HG03354 (cell line): ENCODE measurements at regions not wholly inside any gene's neighbourhood (a gene's known extent, or its start where the extent isn't known, plus 50 kb on each side); places are given as distances from the start of the nearest gene placed in this dataset.
"Not testable (repeated sequence)": the region's sequence is repeated elsewhere in the genome, so short reads cannot be mapped to it uniquely, and the experiment has no call there.

Experiments used
- ATAC-seq: cut with Tn5 transposase; IDR thresholded peaks from one replicate; pipeline ENCODE4 v1.9.1; 2021; ENCODE audit warnings: mild to moderate bottlenecking; ENCODE audit not compliant: unreplicated experiment, poor library complexity, severe bottlenecking

DNA sequence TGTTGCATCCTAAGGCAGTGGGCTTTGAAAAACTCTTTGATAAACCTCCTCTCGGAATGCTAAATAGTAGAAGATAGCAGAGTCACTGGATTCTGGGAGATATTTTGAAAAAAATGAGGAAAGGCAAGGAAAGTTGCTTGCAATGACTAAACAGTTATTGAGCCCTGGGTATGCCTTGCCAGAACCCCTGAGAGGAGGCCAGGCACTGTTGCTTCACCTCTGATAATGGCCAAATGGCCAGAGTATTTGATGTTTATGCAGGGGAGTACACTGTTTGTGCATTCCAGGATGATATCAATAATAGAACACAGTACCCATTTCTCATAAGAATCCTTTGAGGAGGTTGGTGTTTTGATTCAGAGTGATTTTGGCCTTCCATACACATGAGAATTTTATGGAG lies 935.1 kb upstream of the WWC1 start:
- no peak for ATAC-seq

DNA sequence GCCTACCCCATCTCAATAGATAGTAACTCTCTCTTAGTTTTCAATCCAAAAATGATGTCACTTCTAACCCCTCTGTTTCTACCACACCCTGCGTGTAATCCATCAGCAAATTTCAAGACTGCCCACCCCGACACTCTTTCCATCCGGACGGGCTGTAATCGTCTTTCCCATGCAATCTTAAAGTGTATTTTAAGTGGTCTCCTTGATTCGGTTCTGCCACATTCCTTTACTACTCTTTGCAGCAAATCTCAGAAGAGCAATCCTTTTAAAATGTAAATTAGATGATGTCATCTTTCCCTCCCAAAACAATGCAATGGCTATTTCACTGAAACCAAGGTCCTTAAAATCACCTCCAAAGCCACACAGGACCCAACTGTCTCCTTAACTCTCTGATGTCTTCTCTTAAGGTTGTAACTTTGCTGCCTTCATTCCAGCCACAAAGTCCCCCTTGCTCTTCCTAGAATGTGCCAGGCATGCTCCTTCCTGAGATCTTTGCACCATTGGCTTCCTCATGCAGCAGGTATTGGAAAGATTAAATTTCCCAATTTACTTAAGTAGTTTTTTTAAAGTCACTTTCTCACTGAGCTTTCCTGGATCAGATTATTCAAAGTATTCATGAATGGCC lies 932.5 kb upstream of the WWC1 start:
- no peak for ATAC-seq

DNA sequence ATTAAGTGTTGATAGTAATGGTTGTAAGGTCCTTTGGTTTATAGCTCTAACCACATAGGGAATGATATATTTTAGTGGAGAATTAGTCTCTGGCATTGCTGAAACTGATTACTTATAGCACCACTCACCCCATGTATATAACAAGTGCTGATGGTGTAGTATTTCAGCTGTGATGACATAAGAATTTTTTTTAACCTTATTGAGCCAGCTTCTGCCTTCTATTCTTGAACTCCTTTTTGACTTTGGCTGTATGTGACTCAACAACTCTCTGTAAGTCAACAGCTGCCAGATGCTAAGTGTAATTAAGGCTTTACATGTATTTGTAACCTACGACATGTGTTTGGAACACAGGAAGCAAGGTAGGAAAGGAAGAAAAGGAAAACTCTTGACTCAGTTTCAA lies 929.6 kb upstream of the WWC1 start:
- no peak for ATAC-seq

DNA sequence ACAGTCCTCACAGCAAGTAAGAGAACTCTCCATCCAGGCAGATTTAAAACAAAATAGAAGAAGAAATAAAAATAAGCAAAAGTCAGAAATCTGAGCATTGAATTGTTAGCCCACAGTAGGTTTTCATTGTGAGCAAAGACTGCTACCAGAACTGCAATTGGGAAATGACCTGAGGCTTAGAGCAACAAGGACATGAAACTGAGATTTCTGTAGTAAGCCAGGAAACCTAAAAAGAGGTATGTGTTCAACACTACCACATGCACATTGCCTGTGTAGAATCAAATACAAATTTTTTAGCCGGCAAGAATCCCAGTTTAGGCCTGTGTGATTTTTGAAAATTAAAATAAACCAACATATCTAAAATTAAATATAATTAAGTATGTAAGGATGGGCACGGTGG lies 928.4 kb upstream of the WWC1 start:
- no peak for ATAC-seq

DNA sequence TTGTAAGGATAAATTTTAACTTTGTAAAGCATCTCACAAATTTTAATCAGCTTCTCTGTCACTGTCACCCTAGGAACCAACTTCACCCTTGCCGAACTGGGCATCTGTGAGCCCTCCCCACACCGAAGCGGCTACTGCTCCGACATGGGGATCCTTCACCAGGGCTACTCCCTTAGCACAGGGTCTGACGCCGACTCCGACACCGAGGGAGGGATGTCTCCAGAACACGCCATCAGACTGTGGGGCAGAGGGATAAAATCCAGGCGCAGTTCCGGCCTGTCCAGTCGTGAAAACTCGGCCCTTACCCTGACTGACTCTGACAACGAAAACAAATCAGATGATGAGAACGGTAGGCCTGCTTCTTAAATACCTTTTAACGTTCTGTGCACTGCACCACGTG lies 916.3 kb upstream of the WWC1 start:
- no peak for ATAC-seq

DNA sequence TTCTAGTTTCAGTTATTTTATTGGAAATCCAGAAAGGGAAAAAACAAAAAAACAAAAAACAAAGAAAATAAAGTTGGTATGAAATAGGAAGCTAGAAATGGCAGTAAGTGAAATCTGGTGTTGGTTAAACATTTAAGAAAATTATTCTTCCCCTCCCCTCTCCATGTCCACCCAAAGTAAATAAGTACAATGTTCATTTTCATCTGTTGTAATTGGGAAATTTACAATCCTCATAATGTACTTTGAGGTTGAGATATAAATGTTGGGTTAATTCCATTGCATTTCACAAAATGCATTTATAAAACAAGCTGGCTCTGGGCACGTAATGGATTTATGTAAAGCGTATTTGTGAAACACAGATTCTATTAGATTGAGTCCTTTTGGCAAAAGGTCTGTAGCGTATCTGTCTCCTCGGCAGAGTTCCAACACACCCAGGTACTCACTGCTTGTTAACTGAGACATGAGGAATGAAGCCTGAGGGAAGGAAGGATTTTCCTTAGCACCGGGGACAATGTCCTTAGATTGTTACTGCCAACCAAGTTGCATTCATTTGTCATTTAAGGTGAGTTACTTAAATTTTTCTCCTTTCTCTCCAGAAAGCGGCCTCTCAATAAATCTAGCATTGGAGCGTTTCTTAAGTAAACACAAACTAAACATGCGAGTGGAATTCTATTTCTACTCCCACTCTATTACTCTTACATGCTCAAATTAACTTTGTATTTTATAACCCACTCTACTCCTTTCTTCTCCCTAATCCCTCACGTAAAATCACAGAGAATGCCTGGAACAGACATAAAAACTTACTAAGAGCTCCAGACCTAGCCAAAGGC lies 912.3 kb upstream of the WWC1 start:
- ATAC-seq: no peak

DNA sequence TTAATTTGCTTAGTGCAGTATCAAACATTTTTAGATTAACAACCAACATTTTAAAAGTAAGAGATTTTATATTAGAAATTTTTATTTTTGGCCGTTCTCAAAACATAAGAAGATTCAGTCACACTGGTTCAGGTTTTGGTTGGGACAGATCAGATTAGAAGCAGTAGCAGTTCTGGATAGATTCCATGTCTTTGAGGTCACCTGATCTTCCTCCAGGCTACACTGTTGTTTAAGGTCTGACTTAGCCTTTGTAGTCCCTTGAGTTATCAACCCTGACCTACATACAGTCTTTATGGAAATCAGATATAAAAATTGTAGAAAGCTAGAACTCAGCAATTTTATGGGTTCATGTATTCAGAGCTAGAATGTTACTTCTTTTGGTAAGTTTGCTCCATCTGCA lies 910.0 kb upstream of the WWC1 start:
- no peak for ATAC-seq

DNA sequence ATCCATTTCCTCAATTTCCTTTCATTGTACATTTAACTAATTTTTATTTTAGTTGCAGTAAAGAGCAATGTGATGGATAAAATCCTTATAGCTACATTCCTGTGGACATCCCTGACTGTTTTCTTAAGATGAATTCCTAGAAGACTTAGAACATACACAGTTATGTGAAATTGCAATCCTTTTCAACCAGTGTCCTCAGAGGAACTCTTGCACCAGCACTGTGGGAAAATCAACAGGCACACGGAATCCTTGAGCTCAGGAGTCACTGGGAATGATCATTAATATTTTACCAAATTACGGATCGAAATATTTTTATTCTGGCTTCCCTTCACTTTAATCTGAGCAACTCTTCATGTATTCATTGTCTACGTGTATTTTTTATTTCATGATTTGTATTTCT lies 901.9 kb upstream of the WWC1 start:
- no peak for ATAC-seq

DNA sequence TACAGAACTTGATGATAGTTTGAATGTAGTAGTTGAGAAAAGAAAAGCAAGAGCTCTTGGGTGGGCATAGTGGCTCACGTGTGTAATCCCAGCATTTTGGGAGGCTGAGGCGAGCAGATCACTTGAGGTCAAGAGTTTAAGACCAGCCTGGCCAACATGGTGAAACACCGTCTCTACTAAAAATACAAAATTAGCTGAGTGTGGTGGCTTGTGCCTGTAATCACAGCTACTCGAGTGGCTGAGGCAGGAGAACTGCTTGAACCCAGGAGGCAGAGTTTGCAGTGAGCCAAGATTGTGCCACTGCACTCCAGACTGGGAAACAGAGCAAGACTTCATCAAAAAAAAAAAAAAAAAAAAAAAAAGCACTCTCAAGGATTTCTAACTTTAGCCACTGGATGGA lies 900.2 kb upstream of the WWC1 start:
- ATAC-seq: not testable (repeated sequence)

DNA sequence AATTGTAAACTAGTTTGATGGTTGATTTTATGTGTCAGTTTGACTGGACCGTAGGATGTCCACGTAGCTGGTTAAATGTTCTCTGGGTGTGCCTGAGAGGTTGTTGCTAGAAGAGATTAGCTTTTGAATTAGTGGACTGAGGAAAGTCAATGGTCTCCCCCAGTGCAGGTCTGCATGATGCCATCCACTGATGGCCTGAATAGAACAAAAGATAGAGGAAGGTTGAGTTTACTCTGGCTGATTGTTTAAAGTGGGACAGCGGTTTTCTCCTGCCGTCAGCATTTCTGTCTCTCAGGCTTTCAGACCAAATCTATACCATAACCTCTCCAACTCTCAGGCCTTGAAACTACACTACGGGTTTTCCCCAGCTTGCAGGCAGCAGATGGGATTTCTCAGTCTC lies 899.2 kb upstream of the WWC1 start:
- ATAC-seq: no peak

DNA sequence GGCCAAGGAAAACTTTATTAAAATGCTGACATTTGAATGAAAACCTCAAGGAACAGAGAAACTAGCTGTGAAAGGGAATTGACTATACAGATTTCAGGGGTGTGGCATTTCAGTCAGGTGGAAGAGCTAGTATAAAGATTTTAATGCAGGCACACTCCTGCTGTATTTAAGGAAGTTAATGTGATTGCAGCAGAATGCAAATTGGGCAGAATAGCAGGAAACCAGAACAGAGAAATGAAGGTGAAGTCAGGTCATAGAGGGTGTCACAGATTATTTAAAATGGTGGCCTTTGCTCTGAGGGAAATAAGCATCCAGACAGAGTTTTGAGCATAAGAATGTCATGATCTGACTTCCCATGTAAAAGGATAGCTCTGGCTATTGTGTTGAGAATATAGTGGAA lies 898.1 kb upstream of the WWC1 start:
- ATAC-seq: no peak

DNA sequence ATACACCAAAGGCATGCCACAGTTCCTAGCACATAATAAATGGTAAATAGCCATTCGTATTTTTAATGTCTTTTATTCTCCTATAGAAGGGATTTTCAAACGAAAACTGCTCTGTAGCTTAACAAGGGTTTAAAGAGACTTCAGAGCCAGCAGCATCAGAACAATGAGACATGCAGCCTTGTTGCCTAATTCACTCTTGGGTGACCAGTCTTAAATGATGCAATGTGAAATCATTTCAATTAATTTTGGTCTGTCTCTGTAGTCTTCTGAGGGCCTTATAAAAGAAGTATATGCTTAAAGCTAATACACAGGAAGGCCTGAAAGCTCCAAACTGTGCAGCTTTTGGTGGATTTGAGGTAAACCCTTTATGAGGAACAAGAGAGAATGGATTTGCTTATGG lies 888.8 kb upstream of the WWC1 start:
- no peak for ATAC-seq

DNA sequence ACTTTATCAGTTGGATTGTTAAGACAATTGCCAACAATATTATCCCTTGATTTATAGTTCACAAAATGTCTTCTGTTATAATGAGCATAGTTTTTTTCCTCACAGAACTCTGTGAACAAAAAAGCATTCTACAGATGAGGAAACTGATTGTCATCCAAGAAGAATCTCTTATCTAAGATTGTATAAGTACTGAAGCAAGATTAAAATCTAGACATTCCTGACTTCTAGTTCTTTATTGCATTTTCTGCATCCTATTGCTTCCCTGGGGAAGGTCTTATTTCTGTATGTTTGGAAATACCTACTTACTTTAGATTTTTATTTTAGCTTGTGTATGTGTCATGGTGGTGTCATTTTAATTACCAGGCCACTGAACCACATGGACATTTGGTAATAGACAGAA lies 884.9 kb upstream of the WWC1 start:
- ATAC-seq: no peak

DNA sequence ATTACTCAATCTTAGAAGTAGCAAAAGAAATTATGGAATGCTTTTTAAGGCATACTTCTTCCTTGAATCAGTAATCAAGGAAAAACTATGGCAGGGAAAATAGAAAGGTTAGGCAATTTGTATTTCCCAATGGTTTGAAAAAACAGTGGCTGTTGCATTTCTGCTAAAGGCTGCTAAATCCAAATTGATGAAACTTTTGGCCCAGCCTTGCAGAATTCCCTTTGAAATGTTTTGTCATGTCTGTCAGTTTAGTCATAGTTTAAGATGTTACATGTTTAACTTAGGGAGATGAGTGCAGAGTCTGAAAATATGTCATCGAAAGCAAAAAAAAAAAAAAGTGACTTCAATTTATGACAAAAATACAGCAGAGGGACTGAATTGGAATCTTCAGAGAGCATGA lies 878.9 kb upstream of the WWC1 start:
- ATAC-seq: no peak

DNA sequence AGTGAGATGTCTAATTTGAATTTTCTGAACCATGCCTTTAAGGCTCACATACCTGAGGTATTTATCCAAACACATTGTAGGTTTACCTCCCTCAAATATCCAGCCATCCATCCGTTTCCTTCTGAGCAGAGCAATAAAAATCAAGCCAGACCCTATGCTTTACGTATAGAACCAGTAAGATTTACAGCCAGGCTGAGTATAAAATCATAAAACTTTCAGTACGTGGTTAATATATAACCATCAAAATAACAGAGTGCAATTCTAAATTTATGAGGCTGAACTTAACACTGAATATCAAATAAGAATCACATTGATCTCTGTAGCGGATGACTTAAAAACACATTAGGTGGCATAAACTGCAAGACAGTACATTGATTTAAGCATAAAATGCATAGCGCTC lies 877.9 kb upstream of the WWC1 start:
- ATAC-seq: no peak

DNA sequence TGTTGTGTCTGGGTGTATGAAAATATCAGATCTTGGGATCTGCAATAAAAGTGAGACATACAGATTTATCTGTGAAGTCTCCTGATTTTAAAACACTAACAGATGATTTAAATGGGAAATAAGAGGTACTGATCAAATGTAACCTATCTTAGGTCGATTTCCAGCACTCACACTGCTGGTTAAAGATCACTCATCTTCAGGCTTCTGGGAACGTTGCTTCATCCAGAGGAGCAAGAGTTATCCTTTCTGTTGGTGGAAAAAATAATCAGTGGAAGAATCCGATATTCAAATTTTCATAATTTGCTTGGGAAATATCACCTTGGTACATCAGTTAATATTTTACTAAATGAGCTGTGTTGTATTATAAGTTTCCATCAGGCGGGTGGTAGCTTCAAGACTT lies 876.8 kb upstream of the WWC1 start:
- no peak for ATAC-seq

DNA sequence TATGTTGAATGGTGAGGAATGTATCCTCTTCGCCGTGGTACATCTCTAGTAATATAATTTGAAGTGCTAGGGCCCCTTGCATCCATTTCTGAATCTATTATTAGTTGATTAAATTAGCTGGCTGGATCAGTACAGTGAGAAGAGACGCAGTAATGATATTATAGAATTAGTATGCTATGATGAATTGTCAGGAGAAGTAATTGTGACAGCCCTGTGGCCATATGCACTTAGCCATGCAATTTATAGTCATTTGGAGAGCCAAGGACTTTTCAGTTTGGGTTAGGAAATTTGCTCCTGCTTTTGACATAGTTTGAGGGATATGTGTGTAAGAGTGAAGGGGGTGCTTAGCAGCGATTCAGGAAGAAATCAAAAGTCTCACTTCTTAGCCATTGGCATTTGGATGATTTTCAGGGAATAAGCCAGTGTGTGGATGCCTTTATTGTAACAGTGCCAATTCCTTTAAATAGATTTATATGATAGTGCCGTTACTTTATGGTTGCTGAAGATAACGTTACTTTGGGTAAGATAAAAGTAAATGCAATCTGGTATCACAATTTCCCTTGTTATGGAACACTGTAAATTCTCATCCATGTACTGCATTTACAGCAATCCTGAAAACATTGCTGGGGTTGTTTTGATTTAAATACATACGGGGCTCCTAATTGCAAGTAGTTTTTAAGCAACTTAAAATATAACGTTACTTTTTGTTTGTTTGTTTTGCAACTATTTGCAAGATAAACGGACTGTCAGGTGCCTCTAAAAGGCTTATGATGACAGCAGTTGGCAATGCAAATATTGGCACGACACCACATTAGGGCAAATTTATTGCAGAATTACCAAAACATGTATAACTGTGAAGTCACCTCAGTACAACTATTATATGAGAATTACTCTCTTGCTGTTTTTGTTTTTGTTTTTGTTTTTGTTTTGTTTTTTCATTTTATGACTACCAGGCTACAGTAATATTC lies 875.4 kb upstream of the WWC1 start:
- ATAC-seq: no peak

DNA sequence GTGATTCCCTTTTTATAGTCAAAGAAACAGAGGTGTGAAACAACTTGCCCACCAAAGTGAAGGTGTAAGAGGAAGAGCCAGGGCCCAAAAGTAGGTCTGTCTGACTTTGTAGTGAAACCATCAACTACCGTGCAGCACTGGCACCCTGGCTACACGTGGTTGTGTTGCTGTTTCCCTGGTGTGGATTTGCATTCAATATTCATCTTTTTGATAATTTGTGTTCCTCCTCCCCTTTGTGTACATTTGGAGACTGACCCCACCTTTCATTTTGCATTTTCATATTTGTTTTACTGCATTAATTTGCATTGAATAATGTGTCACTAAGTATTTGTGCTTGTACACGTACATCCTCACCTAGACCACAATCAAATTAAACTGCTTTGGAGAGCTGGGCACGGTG lies 873.8 kb upstream of the WWC1 start:
- ATAC-seq: no peak

DNA sequence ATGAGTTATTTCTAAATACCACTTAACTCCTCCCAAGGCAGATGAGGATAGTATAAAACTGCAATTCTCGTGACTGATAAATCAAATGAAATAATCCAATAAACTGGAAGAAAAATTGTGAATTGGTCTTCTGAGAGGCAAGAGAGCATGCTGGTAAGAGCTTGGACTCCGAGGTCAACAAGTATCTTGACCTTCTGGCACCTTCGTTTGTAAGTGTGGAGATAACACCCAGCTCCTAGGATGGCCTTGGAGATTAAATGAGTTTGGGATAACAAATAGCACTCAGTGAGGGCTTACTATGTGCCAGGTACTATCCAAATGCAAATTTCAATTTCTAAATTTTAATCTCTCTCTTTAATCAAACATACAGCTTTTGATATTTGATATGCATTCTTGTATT lies 866.3 kb upstream of the WWC1 start:
- ATAC-seq: no peak

DNA sequence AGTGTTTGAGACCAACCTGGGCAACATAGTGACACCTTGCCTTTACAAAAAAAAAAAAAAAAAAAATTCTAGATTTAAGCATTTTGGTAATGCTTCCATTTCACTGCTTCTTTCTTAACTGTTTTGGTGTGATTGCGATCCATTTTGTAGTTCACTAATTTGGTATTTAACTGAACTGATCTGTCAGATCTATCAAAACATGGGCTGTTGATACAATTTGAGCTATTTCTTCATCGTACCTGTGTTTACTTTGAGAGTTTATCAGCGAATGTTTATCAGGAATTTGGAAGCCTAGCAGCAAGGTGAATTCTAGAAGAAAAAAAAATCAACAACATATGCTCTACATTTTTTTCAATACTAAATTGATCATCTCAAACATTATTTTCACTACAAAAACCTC lies 864.9 kb upstream of the WWC1 start:
- ATAC-seq: no peak

DNA sequence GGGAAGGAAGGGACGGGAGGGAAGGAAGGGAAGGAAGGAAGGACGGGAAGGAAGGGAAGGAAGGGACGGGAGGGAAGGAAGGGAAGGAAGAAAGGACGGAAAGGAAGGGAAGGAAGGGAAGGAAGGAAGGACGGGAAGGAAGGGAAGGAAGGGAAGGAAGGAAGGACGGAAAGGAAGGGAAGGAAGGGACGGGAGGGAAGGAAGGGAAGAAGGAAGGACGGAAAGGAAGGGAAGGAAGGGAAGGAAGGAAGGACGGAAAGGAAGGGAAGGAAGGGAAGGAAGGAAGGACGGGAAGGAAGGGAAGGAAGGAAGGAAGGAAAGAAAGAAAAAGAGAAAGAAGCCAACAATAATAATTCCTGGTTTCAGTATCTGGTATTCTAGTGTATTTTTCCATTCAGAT lies 863.8 kb upstream of the WWC1 start:
- not testable (repeated sequence) for ATAC-seq
